ENCODE measurements at regions not wholly inside any gene's neighbourhood (a gene's known extent, or its start where the extent isn't known, plus 50 kb on each side); places are given as distances from the start of the nearest gene placed in this dataset.

DNA sequence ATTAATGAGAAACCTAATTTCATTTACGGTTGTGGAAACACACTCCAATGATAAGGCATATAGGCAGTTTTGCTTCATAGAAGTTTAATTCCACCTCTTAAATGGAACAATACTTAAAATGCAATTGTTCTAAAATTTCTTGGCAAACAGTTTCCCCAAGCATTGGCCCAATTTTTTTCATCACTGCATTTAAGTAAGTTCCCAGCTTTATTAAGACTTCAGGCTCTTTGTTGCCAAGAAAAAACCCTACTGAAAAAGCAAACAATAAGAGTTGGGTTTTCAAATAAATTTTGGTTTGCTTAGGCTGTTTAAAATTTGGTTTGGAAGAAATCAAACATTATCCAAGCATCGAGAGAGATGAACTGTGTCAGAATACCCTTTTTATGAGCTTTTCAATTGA is 690.9 kb upstream of the NRSN1 start:
- no peak for DNase-seq

DNA sequence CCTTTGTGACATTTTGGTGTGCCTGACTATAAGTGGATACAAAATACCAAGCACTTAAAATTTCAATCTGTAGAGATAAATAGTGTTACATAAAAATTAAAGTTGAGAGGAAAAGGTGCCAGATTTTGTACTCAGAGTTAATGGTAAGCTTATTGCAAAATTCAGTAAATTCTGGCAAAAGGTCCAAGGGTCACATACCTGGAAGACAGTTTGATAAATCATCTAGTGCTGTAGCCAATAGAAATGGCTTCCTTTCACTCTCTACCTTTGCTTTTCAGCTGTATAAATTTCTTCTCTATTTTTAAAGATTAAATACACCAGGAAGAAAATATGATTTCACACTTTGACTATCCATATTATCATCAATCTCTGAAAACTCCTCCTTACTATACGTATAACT is 690.2 kb upstream of the NRSN1 start:
- DNase-seq = no peak

DNA sequence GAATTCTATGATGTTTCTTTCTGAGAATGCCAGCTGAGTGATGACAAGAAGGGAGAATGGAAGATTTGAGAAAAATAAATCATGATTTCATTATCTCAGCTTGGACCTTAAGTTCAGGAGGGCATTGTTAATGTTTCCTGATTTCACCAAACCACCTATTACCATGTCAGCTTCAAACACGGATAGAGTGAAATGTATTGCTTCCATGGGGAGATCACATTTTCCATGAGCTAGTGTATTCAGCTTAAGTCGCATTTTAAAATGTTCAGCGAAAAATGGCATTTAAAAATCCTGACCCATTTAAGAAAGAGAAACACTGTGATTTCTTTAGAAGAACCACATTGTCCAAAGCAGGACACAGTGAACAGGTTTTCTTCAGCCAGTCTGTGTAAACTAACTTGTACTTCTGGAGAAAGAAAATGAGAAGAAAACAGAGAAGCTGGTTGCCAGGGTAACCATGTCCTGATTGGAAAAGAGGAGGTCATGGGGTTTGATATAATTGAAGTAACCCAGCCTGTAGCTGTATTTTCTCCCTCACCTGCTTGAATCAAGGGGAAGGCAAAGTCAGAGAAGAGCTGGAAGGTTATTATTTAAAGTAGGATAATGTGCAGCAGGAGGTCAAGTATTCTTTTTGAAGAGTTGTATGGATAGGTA is 684.1 kb upstream of the NRSN1 start:
- no peak for DNase-seq

DNA sequence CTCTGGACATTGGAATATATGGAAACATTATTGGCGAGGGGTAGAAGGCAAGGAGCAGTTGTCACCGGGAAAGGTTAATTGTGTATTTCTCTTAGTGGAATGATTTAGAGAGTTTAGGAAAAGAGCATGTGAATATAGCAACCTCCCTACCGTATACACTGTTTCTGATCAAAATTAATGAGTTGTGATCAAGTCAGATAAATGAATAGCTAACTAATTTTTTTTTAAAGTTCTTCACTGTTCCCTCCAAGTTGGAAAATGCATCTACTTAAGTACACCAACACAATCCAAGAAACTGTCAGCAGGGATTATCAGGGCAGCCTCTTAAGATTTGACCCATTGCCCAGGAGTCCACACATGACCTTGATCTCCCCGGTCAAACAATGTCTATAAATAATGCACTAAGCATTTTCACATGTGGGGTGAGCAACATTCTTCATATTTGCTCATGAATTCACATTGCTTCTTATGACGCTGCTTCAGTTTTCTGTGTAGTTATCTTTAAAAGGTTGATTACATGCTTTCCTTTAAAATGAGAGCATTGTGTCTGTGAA is 680.8 kb upstream of the NRSN1 start:
- peak; percentile 55 for DNase-seq

DNA sequence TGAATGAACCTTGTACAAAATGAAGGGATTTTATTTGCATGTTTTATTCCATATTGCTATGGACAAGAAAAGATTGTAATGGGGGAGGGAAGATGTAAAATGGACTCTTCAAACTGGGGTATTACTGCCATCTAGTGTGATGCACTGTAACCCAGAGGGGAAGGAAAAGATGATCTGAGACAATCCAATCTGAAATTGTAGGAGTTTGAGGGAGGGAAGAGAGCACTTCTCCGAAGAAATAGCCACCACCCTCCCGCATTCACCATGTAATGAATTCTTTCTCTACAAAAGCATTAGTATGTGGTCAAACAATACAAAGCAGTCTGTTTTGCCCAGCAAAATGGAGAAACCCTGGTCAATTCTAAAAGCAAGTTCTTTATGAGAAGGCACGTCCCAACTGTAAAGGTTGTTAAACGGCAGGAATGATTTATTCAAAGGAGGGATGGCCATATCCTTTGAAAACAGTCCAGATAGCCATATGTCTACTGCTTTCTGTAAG is 679.5 kb upstream of the NRSN1 start:
- DNase-seq = peak; percentile 76

DNA sequence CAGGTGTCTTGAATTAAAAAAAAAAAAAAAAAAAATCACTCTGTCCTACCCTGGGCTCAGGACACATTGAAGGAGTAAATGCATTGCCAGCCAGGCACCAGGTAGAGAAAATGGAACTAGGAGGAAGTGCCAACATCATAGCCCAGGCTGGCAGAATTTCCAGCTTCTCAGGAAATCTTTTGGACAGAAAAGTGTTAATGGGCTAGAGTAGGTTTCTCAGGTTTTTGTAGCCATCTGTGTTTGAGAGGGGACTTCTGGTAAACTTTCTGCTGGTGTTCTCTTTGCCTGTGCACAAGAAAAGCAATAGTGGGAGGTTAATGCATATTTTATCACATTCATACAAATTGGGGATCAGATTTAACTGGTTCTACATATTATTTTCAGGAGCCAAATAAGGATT is 678.3 kb upstream of the NRSN1 start:
- DNase-seq = no peak

DNA sequence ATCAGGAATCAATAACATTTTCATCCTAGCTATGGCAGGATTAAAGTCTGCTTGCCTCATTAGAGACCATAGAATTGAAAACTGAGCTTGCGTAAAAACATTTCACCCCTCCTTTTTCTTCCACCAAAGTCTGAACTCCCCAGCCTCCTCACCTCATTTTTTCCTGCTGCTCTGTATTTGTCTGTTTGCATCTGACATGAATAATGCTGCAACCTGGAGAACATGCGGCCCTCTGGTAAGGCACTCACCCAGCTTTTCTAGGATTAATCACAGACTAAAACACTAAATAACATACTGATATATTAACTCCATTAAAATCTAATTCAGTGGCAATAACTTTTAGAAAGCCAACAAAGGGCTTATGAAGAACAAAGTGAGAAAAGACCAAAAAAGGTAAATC is 677.7 kb upstream of the NRSN1 start:
- DNase-seq = no peak

DNA sequence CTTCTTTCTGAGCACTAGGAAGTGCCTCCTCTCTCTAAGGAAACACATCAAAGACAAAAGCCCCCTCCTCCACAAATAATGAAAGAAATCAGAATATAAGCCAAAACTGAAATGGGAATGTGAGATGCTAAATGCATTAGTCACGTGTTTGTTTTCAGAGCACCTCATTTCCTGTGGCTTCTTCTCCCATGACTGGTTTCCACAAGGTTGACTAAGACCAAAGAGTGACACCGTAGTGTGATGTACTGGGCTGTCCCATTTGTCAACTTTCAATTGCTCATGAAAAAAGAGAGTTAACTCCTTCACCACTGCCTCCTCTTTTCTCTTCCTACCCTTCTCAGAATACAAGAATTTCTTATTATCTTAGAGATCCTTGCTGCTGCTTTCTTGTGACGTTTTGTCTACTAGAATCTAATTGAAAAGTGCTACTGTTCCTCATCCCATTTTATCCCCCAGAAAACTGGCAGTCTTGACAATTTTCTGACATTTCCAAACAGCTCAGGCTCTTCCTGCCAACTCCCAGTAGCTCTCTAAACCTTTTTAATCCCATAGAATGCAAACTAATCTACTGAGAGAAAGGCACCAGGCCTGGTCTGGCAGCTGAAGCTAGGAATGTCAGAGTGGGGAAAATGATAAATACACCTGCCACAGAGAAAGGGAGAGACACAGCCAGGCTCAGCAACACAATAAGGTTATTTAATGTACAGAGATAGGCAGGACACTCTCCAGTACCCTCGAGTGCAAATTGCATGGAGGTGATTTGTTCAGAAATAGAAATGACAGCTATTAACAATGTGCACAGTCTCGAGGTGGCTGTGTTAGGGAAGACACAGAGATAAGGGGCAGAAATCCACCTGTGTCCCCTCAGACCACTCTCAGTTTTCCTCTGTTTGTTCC is 671.7 kb upstream of the NRSN1 start:
- no peak for DNase-seq

DNA sequence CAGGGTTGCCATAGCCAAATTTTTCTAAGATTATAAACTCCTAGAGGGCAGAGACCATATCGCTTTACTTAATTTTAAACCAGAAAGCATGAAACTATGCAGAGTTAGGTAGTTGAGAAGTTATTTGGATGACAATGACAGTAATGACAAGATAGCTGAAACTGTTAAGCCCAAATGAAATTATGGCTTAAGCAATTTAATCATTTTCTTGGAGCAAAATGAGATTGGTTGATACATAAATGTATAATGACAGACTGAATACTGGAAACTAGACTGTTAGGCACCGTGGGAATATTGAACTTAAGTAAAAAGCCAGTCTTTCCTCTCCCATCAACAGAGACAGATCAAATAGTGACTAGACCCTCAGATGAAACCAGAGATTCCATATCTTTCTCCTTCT is 670.3 kb upstream of the NRSN1 start:
- DNase-seq = no peak

DNA sequence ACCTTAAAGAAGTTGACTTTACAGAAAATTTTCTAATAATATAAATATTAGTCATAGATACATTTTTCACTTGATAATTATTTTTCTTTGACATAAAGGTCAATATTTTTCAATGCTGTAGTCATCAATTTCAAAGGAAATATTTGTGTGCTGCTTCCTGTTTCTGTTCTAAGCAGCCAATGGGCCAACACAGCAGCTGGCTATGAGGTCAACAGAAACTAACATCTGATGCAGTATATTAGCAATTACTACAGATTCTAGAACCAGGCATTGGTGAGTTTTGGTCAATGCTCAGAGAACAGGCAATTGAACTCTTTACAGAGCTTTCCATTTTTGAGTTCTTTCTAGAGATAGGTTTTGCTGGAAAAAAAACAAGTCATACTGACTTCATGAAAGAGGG is 669.6 kb upstream of the NRSN1 start:
- no peak for DNase-seq

DNA sequence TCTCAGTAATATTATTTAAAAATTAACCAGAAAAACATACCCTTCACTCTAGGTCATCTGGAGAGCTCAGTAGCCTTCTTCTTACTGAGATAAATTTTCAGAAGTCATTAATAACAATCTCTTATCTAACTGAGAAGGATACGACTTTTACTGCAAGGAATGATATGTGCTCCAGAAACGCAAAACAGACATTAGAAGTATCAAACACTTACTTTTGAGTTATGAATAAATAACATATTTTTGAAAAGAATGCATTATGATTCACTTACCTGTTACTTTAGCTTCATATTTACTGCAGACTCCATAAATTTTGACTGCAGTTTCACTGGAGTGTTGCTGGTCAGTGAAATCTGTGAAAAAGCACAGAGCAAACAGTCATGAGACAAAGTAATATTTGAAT is 668.7 kb upstream of the NRSN1 start:
- DNase-seq = no peak

DNA sequence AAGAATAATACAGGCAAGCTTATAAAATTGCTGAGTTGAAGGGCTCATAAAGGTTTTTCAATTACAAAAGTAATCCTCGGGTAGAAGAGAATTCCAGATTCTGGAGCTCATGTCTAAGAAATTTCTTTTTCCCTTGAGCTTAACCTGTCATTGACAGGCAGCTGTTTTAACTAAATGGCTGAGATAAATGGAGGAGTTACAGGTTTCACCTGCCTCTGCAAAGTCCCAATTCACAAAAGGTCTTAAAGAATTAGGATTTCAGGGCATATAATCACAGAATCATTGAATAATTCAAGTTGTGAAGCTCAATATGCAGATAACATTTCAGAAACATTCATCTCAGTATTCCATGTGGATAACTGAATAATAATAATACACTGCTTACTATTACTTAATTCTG is 660.1 kb upstream of the NRSN1 start:
- no peak for DNase-seq

DNA sequence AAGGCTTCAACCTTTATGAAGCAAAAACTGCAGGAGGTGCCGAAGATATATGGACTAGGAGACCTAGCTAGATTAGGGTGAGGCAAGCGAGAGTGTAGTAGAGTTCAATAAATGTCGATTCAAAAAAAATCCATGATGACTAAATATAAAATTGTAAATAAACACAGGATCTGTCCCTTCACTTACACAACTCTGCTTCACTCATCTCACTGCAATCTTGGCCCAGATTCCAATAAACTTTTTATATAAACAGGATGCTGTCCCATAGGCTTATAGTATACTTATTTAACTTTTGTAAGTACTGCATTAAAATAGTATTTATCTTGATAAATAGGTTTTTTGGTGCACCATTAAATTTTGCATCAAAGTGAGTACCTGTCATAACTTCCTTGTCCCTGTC is 648.4 kb upstream of the NRSN1 start:
- no peak for DNase-seq

DNA sequence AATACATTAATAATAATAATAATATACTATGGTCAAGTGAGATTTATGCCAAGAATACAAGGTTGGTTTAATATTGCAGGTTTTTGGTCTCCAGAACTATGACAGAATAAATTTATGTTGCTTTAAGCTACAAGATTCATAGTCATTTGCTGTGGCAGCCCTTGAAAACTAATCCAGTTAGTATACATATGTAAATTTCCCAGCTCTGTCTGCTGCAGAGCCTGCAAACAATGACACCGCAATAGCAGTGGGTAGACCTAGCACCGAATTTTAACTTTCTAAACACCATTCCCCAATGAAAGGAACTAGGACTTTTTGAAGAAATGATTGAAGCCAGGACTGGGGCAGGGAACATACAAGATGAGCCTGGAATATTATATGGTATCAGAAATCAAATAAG is 647.7 kb upstream of the NRSN1 start:
- DNase-seq = no peak

DNA sequence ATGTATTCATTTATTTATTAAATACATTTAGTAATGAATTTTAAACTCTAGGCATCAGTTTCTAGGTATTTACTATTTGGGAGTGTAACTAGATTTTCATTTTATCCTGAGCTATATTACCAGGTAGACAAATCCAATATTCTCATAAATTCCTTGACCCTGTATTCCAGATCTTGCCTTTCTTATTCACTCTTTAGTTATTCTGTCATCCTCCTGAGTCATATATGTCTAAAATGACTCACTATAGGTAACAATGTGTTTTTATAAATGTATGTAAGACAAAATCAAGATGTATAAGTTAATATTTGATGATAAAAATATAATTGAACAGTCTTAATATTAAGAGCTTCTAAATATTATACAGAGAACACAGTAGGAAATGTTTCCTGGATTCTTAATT is 642.1 kb upstream of the NRSN1 start:
- DNase-seq = no peak

DNA sequence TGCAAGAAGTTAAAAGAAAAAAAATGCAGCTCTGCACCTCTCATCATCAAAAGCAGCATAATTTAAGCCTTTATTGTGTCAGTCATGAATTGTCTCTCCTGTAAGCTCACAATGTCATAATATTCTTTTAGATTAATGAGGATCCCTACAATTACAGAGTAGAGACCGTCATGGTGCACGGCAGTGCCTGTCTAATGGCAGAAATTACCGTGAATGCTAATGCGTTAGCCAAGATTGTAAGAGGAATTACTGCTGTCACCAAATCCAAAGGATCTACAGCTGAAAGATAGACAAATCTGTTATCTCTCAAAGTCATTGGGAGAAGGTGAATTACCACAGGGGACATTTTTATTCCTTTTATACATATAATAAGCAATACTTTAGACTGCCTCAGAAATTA is 631.6 kb upstream of the NRSN1 start:
- no peak for DNase-seq

DNA sequence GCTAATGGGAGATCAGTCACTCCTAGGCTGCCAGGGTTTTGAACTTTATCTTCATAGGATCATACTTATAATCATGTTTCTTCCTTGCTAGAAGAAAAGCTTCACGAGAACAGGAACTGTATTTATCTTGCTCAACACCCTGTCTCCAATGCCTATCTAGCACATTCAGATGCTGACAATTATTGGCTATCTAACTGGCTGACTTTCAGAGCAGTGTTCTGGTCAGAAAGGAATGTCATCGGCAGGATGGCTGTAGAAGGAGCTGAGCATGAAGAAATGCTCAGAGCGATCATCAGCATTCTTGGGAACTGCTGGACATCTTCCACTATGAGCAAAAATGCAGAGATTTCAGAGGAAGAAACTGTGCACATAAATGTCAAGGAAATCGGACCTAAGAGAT is 628.0 kb upstream of the NRSN1 start:
- no peak for DNase-seq

DNA sequence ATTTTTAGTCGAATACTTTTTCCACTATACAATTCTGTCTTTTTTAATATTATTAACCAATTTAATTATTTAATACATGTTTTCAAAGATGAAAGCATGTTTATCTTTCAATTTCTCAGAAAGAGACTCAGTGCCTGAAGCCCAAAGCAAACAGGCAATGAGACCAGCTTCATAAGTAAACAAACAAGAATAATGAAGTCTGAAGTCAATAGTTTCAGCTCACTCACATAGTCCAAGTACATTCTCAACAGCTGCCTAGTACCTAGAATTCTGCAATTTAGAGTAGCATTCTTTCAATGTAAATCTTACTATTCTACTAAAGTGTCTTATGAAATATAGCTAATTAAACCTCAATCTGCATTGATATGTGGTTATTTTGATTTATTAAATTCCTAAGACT is 626.5 kb upstream of the NRSN1 start:
- no peak for DNase-seq

DNA sequence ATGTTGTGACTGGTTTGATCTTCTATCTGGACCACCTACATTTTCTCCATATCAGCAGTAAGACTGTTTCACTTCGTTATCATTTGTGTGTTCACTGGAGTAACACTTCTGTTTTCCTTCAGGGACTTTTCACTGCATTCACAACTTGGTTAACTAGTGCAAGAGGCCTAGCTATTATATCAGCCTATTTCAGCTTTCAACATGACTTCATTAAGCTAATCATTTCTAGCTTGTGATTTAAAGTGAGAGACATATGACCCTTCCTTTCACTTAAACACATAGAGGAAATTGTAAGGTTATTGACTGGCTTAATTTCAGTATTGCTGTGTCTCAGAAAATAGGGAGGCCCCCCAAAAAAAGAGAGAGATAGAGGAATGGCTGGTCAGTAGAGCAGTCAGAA is 622.8 kb upstream of the NRSN1 start:
- DNase-seq = no peak

DNA sequence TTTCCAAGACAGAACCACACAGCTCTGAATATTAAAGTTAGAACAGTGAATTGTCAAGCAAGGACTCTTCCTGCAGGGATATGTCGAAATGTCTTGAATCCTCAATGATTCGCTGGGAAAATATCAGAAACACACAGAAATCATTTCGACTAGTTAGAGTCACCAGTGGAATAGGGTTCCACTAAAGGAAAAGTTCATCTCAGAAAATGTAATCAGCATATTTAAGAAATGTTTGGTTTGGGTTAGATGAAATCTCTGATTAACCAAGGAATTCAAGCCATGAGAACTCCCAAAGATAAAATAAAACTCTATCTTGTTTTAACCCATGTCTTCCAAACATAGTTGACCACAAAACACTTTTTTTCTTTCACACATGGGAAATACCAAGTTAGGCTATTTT is 621.0 kb upstream of the NRSN1 start:
- DNase-seq = no peak

DNA sequence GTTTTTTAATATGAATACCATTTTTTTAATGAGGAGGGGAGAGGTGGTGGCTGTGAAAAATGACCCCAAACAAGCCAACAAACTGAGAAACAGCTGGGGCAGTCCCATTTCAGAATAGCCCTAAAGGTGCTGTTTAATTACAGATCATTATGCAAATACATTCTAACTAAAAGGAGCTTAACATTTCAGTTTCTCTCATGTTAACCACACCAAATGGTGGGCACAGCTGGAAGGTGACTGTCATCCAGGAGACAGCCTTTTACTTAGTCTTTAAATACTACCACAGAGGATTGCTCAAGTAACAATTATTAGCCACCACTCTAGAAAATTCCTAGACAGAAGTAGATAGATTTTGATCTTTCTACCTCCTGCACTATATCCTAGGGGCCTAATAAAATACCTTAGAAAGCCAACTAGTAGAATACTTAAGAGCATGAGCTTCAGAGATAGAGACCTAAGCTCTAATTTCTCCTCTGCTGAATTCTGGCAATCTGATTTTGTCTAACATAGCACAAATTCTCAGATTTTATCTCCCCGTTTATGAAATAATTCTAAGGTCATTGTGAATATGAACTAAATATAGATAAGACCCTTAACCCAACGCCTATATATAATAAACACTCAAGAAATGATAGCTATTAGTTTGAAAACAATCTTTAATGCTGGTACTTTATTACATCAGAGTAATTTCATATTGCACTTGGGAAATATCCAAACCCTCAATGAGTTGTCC is 615.1 kb upstream of the NRSN1 start:
- no peak for DNase-seq

DNA sequence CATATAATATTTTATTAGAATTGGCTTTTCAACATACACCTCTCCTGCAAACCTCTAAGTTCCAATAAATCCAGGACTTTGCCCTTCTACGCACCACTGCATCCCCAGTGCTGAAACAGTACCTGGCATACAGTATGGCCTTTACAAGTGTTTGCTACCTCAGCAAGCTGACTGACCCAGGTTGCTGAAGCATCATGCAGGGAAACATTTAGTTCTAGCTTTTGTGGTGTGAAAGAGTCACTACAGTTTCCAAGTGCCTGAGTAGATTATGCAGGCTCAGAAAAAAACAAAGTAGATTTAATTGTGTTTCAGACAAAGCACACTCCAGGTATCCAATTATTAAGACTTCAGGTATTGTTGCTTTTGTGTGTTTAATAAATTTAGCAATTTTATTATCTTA is 614.2 kb upstream of the NRSN1 start:
- DNase-seq = no peak

DNA sequence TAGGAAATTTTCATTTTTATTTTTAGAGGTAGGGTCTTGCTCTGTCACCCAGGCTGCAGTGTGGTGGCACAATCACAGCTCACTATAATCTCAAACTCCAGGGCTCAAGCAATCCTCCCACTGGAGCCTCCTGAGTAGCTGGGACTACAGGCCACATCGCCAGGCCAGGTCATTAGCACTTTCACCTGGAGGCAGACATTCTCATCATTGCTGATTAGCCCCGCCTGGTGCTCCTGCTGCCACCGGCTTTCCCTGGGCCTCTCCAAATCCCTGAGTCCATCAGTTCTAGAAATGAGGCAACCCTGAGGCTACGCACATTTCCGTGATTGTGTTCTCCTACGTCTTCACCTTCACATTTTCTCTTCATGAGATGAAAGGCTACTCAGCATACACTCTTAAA is 607.7 kb upstream of the NRSN1 start:
- DNase-seq = no peak
